HCT116 (cell line): ENCODE measurements at regions not wholly inside any gene's neighbourhood (a gene's known extent, or its start where the extent isn't known, plus 50 kb on each side); places are given as distances from the start of the nearest gene placed in this dataset.

Source experiments
- POLR2A ChIP-seq: IDR thresholded peaks from 2 replicates; pipeline ENCODE4 v1.7.0; 2011; ENCODE audit warnings: borderline replicate concordance; ENCODE audit not compliant: insufficient read depth, insufficient read length; ENCODE audit errors: extremely low read depth
- RAD21 ChIP-seq: IDR thresholded peaks from 2 replicates; pipeline ENCODE4 v1.6.1; 2012; ENCODE audit warnings: low read depth, mild to moderate bottlenecking
- ZFX ChIP-seq: fragments of 450-650 bp; IDR thresholded peaks from 2 replicates; pipeline ENCODE4 v1.6.1; 2017
- TF ChIP-seq, protein P1 (sequence below), 3 experiments: fragments of 200-600 bp in 1 of 3; sonication (generic) in 1 of 3; IDR thresholded peaks in 2 of 3; conservative IDR thresholded peaks in 1 of 3; 2 replicates each; pipeline ENCODE4 v1.5.1; 2012 to 2017; ENCODE audit warnings: low read depth in 2 of 3, low read length in 2 of 3, antibody characterized with exemption in 1 of 3, borderline replicate concordance in 1 of 3, control low read depth in 1 of 3, mild to moderate bottlenecking in 1 of 3, mixed read lengths in 1 of 3, mixed run types in 1 of 3, moderate library complexity in 1 of 3; ENCODE audit not compliant: insufficient read depth in 1 of 3

DNA sequence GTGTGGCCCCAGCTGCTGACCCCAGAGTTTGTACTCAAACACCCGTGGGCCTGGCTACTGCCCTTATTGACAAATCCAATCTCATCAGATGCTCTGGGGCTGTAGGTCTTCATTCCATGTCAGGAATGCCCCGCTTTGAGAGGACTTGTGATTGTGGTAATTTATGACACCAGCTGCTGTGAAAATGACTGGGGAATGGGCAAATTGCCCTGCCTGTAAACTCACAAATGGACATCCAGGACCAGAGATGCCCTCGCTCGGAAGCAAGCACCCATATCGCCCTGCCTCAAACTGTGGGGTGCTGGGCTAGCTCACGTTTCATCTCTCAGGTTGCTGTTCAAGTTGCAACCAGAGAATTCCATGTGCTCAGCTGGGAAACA lies 225.9 kb upstream of the MAP3K1 start:
- TF ChIP-seq RAD21, result no peak
- no peak for TF ChIP-seq POLR2A
- TF ChIP-seq, protein P1, sequence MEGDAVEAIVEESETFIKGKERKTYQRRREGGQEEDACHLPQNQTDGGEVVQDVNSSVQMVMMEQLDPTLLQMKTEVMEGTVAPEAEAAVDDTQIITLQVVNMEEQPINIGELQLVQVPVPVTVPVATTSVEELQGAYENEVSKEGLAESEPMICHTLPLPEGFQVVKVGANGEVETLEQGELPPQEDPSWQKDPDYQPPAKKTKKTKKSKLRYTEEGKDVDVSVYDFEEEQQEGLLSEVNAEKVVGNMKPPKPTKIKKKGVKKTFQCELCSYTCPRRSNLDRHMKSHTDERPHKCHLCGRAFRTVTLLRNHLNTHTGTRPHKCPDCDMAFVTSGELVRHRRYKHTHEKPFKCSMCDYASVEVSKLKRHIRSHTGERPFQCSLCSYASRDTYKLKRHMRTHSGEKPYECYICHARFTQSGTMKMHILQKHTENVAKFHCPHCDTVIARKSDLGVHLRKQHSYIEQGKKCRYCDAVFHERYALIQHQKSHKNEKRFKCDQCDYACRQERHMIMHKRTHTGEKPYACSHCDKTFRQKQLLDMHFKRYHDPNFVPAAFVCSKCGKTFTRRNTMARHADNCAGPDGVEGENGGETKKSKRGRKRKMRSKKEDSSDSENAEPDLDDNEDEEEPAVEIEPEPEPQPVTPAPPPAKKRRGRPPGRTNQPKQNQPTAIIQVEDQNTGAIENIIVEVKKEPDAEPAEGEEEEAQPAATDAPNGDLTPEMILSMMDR (IDR thresholded peaks at IDR 0.05 in 2 of 3, conservative IDR thresholded peaks at IDR 0.05 in 1 of 3; ENCODE audit: borderline replicate concordance in 1 of 3, insufficient read depth in 1 of 3, low read depth in 2 of 3, low read length in 2 of 3), result no peak
- no peak for TF ChIP-seq ZFX
